ENCODE measurements at regions not wholly inside any gene's neighbourhood (a gene's known extent, or its start where the extent isn't known, plus 50 kb on each side); places are given as distances from the start of the nearest gene placed in this dataset.

- TF ChIP-seq CTCF (IDR thresholded peaks at IDR 0.05; ENCODE audit: poor library complexity, severe bottlenecking), result no peak
- TF ChIP-seq EP300 (conservative IDR thresholded peaks at IDR 0.05; ENCODE audit: poor library complexity, severe bottlenecking), result no peak
- no peak for TF ChIP-seq POLR2AphosphoS5 (IDR thresholded peaks at IDR 0.05)
- no peak for TF ChIP-seq REST (IDR thresholded peaks at IDR 0.05; ENCODE audit: borderline replicate concordance)
- no peak for TF ChIP-seq EZH2 (IDR thresholded peaks at IDR 0.05; ENCODE audit: borderline replicate concordance, insufficient read depth, low read length, poor library complexity, severe bottlenecking)
- no peak for TF ChIP-seq TAF1 (IDR thresholded peaks at IDR 0.05; ENCODE audit: low read depth)
- TF ChIP-seq RAD21 (conservative IDR thresholded peaks at IDR 0.05), result no peak
Measured at GRCh38 chr5:85823462-85824426, 794.0 kb upstream of the COX7C start.

All from neural cell (in vitro differentiated cells).